GM13976 (cell line): ENCODE measurements at regions not wholly inside any gene's neighbourhood (a gene's known extent, or its start where the extent isn't known, plus 50 kb on each side); places are given as distances from the start of the nearest gene placed in this dataset.

ENCODE experiments used
- DNase-seq: peaks from one replicate; pipeline ENCODE4 v3.0.0; 2012; ENCODE audit warnings: low spot score
- in situ Hi-C: fragments of 300-500 bp; cut with MboI; formaldehyde crosslinking; loops from one replicate; pipeline ENCODE4 v1.12.0; 2022; ENCODE audit warnings: low sequenced_read_pairs, mixed read lengths, inconsistent platforms; ENCODE audit not compliant: unreplicated experiment
- TF ChIP-seq, protein P1 (sequence below): IDR thresholded peaks from 2 replicates; pipeline ENCODE4 v1.5.1; 2012; ENCODE audit warnings: borderline replicate concordance, mild to moderate bottlenecking; ENCODE audit not compliant: insufficient read depth; ENCODE audit errors: extremely low read depth, missing control alignments, control extremely low read depth

DNA sequence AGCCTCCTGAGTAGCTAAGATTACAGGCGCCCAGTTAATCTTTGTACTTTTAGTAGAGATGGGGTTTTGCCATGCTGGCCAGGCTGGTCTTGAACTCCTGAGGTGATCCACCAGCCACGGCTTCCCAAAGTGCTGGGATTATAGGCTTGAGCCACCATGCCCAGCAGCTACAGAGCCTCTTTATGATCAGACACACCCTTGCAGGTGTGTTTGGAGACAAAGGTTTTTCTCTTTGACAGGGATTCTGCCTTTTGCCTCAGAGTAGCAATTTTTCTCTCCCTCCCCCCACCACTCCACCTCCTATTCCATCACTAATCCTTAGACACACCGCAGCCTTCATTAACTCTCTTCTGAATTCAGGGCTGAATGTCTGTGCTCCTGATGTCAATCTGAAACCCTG, 152.2 kb upstream of the NFIA start:
- no peak for DNase-seq
- in situ Hi-C loops = no loop called here
- TF ChIP-seq, protein P1, sequence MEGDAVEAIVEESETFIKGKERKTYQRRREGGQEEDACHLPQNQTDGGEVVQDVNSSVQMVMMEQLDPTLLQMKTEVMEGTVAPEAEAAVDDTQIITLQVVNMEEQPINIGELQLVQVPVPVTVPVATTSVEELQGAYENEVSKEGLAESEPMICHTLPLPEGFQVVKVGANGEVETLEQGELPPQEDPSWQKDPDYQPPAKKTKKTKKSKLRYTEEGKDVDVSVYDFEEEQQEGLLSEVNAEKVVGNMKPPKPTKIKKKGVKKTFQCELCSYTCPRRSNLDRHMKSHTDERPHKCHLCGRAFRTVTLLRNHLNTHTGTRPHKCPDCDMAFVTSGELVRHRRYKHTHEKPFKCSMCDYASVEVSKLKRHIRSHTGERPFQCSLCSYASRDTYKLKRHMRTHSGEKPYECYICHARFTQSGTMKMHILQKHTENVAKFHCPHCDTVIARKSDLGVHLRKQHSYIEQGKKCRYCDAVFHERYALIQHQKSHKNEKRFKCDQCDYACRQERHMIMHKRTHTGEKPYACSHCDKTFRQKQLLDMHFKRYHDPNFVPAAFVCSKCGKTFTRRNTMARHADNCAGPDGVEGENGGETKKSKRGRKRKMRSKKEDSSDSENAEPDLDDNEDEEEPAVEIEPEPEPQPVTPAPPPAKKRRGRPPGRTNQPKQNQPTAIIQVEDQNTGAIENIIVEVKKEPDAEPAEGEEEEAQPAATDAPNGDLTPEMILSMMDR = no peak

DNA sequence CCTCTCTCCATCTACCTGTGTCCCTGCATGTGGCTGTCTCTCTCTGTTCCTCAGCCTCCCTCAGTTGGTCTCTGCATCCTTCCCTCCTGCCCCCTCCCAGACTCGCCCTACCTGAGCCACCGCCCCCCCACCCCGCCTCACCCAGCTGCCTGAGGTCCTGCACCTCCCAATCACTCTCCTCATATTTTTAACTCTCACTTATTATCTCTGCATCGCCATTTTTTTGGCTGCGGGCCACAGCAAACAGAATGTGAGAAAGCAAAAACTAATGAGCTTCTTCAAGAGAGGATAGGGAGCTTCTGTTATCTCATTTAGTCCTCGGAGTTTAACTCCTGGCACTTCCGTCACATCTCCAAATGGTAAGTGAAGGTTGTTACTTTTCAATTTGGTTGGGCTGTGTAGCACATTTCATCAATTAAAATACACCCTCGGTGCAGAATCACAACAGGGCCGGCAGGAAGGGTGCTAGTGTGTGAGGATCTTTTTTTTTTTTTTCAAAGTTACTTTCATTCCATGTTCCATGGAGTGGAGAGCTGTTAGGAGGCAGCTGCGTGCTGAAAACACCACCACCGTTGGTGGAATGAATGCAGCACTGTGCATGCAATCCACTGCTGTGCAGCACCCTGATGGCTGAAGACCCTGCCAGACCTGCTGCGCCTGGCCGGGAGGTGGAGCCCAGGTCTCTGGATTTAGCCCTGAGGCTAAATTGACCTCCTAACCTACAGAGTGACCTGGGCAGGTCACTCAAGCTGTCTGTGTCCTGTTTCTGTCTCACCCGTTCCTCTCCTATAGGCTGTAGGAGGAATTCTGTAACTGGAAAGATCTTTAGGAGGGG, 157.2 kb upstream of the NFIA start:
- in situ Hi-C loops = no loop called here
- TF ChIP-seq, protein P1 = no peak
- DNase-seq = no peak

- TF ChIP-seq, protein P1 = no peak
- DNase-seq = no peak
- in situ Hi-C loops = no loop called here
Observed at GRCh38 chr1:60924165-60924564, 158.2 kb upstream of the NFIA start.

DNA sequence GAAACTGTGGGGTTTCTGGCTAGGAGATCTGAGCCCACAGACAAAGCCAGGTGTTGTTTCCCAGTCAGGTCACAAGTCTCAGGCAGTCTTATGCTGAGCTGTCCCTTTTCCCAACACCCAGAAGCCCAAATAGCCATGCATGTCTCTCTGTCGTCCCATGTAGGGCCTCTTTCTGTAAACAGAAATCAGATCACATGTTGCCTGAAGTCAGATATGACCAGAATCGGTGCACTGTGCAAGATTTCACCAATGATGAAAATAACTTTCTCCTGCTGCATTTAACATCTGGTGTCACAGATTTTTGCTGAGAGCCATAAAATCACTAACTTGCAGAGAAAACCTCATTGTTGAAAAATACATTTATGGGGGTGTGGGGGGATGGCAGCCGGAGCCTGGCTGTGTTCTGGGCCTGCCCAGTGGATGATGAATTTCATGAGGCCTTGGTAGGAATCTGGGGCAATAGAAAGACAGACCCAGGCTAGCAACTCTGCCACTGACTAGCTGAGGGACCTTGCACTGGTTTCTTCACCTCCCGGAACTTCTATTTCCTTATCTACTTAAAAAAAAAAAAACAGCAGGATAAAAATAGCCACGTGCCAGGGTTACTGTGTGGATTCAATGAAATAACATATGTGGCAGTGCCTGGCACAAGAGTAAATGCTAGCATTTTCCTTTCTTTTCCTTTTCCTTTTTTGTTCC, 158.8 kb upstream of the NFIA start:
- in situ Hi-C loops = no loop called here
- TF ChIP-seq, protein P1 = no peak
- no peak for DNase-seq

GRCh38 chr1:60922304-60922703, 160.1 kb upstream of the NFIA start:
- in situ Hi-C loops = no loop called here
- TF ChIP-seq, protein P1 = no peak
- no peak for DNase-seq

- DNase-seq = no peak
- in situ Hi-C loops = no loop called here
- TF ChIP-seq, protein P1 = no peak
Observed at GRCh38 chr1:60921175-60921574, 161.2 kb upstream of the NFIA start.

DNA sequence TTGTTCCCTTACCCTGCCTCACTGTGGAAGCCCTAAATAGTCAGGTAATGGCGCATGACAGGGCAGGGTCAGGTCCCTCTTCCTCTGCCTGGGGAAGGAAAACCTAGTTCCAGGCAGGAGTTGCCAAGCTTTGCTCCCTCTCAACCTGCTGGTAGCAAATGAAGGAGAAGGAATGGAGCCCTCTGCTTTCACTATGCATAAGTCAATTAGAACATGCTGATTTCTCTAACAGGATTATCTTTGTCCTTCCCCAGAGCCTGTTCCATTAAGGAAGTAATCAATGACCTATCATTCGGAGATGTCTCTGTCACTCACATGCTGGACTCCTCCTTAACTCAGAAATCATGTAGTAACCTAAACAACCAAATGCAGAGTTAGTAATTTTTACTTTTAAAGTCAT, 161.8 kb upstream of the NFIA start:
- in situ Hi-C loops = no loop called here
- DNase-seq = no peak
- TF ChIP-seq, protein P1 = no peak
